ENCODE measurements at regions not wholly inside any gene's neighbourhood (a gene's known extent, or its start where the extent isn't known, plus 50 kb on each side); places are given as distances from the start of the nearest gene placed in this dataset.
"Not testable (repeated sequence)": the region's sequence is repeated elsewhere in the genome, so short reads cannot be mapped to it uniquely, and the experiment has no call there.

GRCh38 chr2:83245806-83246537 is 1213.1 kb downstream of the SUCLG1 start:
- TF ChIP-seq POLR2A, CTCF (IDR thresholded peaks at IDR 0.05): not testable (repeated sequence)
